Stomach (tissue), 4 donors: ENCODE measurements at regions not wholly inside any gene's neighbourhood (a gene's known extent, or its start where the extent isn't known, plus 50 kb on each side); places are given as distances from the start of the nearest gene placed in this dataset.

Experiments used
- CTCF ChIP-seq, 7 experiments: fragments of 450-650 bp in 4 of 7; fragments of 200-600 bp in 3 of 7; sonication (generic) in 3 of 7; IDR thresholded peaks; one replicate each; pipeline ENCODE4 v1.5.1; 2016 to 2019; ENCODE audit warnings: antibody characterized with exemption in 7 of 7, control low read depth in 2 of 7, mild to moderate bottlenecking in 1 of 7
- EP300 ChIP-seq: sonication (generic); formaldehyde crosslinking; IDR thresholded peaks from one replicate; pipeline ENCODE4 v1.6.1; 2017; ENCODE audit warnings: antibody characterized with exemption
- POLR2A ChIP-seq, 4 donors: fragments of 450-650 bp; IDR thresholded peaks; one replicate each; pipeline ENCODE4 v1.6.1; 2016; ENCODE audit warnings: antibody characterized with exemption in 4 of 4, control low read depth in 2 of 4, mild to moderate bottlenecking in 1 of 4, moderate library complexity in 1 of 4
- POLR2AphosphoS5 ChIP-seq, 3 donors: sonication (generic); formaldehyde crosslinking; IDR thresholded peaks; one replicate each; pipeline ENCODE4 v1.6.1; 2016; ENCODE audit warnings: antibody characterized with exemption in 3 of 3

- TF ChIP-seq CTCF (IDR thresholded peaks at IDR 0.05) (no peak), EP300 (no peak), POLR2AphosphoS5 (IDR thresholded peaks at IDR 0.05) (no peak), POLR2A (IDR thresholded peaks at IDR 0.05) (no peak)
Observed at GRCh38 chr11:25327656-25328055, 830.8 kb downstream of the LUZP2 start.
